CD4-positive, alpha-beta T cell (primary cell): ENCODE measurements at regions not wholly inside any gene's neighbourhood (a gene's known extent, or its start where the extent isn't known, plus 50 kb on each side); places are given as distances from the start of the nearest gene placed in this dataset.

Source experiments
- ATAC-seq: fragments of 200-7000 bp; cut with Tn5 transposase; one replicate; pipeline ENCODE4 v1.10.0; 2022; ENCODE audit warnings: mild to moderate bottlenecking; ENCODE audit not compliant: poor library complexity
- CTCF ChIA-PET: fragments of 350-600 bp; sonication (Branson Sonifier 250); formaldehyde crosslinking; loops from one replicate; lab custom pipeline; 2021; ENCODE audit warnings: antibody characterized with exemption, inconsistent platforms; lab: Charles Lee
- POLR2A ChIA-PET: fragments of 350-600 bp; sonication (Branson Sonifier 250); formaldehyde crosslinking; loops from one replicate; lab custom pipeline; 2021; ENCODE audit warnings: antibody characterized with exemption, inconsistent platforms; lab: Charles Lee
- DNase-seq, 14 experiments: peaks; one replicate each; pipeline ENCODE4 v3.0.0-alpha.2; 2013 to 2020; ENCODE audit warnings: mixed read lengths in 2 of 14
- H3K27ac ChIP-seq, 2 donors: one replicate each; pipeline versions ENCODE4 v1.5.1 to v1.7.0; 2013; ENCODE audit warnings: low read length in 2 of 2, low read depth in 1 of 2, mild to moderate bottlenecking in 1 of 2
- H3K27me3 ChIP-seq, 2 experiments: 1 replicate in 1 of 2; 2 replicates in 1 of 2; pipeline versions ENCODE4 v1.6.1 to v1.7.0; 2013; ENCODE audit warnings: low read length in 2 of 2, control low read depth in 1 of 2, mild to moderate bottlenecking in 1 of 2, moderate library complexity in 1 of 2; ENCODE audit not compliant: insufficient read depth in 2 of 2, control insufficient read depth in 1 of 2
- H3K36me3 ChIP-seq: one replicate; pipeline ENCODE4 v1.6.1; 2013; ENCODE audit warnings: low read length, control low read depth; ENCODE audit not compliant: insufficient read depth
- H3K4me1 ChIP-seq: one replicate; pipeline ENCODE4 v1.6.1; 2013; ENCODE audit warnings: low read length, control low read depth; ENCODE audit not compliant: insufficient read depth
- H3K4me3 ChIP-seq: one replicate; pipeline ENCODE4 v1.5.1; 2013; ENCODE audit warnings: mild to moderate bottlenecking, low read length, moderate library complexity
- H3K9me3 ChIP-seq, 2 experiments: 1 replicate in 1 of 2; 2 replicates in 1 of 2; pipeline versions ENCODE4 v1.6.1 to v1.7.0; 2013; ENCODE audit warnings: low read length in 2 of 2, mild to moderate bottlenecking in 2 of 2, control low read depth in 1 of 2, moderate library complexity in 1 of 2; ENCODE audit not compliant: control insufficient read depth in 1 of 2, insufficient read depth in 1 of 2
- H3K27ac Mint-ChIP-seq: one replicate; pipeline ENCODE4 v1.8.0; 2020; ENCODE audit warnings: mixed read lengths
- H3K27me3 Mint-ChIP-seq: one replicate; pipeline ENCODE4 v1.8.0; 2021; ENCODE audit warnings: mixed read lengths
- H3K36me3 Mint-ChIP-seq: one replicate; pipeline ENCODE4 v1.8.0; 2021; ENCODE audit warnings: low read depth, mixed read lengths
- H3K4me1 Mint-ChIP-seq: one replicate; pipeline ENCODE4 v1.8.0; 2021; ENCODE audit warnings: low read depth, mixed read lengths
- H3K4me3 Mint-ChIP-seq: one replicate; pipeline ENCODE4 v1.8.0; 2020; ENCODE audit warnings: mild to moderate bottlenecking, mixed read lengths
- H3K9me3 Mint-ChIP-seq: one replicate; pipeline ENCODE4 v1.8.0; 2020; ENCODE audit warnings: mixed read lengths
- intact Hi-C, 2 experiments: fragments of 100-400 bp; cut with DNase I in 1 of 2; cut with micrococcal nuclease in 1 of 2; formaldehyde crosslinking; loops; one replicate each; pipeline versions ENCODE4 v1.15.1 to v1.9.0; 2023 to 2025; cut with DNase I, micrococcal nuclease
- TF ChIP-seq, protein P1 (sequence below): fragments of 200-600 bp; IDR thresholded peaks from one replicate; pipeline ENCODE4 v1.8.0; 2022; ENCODE audit warnings: antibody characterized with exemption, mild to moderate bottlenecking

DNA sequence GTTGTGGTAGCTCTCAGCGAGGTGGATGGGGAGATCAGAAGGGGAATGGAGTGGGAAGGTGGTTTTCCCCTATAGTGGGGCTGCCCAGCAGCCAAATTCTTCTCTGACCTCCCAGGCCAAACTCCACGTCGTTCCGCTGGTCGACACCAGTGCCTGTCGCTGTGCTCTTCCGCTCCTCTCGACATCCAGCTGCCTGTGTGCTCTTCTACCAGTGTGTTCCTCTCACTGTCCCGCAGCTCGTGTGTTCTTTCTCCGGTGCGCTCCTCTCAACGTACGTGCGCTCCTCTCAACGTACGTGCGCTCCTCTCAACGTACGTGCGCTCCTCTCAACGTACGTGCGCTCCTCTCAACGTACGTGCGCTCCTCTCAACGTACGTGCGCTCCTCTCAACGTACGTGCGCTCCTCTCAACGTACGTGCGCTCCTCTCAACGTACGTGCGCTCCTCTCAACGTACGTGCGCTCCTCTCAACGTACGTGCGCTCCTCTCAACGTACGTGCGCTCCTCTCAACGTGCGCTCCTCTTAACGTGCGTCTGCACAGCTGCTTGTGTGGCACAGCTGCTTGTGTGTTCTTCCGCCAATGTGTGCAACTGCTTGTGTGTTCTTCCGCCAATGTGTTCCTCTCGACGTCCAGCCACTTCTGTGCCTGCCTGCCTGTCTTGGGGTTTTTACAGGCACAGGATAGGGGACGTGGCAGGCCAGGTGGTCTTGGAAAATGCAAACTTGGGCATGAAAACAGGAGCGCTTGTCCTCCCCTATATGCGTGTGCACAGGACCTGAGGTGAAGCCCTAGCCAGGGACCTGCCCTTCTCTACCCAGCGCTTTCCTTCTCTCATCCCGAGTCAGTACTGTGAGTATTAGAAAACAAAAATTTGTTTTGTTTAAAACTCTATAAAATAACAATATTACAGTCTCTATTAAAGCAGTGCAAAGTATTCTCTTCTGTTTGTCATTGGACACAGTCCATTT is 991.1 kb downstream of the GBE1 start:
- Mint-ChIP-seq H3K4me3 (no peak overlapping the region), H3K36me3 (no peaks in the 10 kb centered on the region), H3K4me1 (no peaks in the 10 kb centered on the region), H3K27ac (no peak overlapping the region), H3K9me3 (peaks cover 4% of the 10 kb centered on the region), H3K27me3 (no peaks in the 10 kb centered on the region)
- DNase-seq = peak in 1 of 14 experiments; percentile 9
- ChIA-PET CTCF (no interaction called here), POLR2A (no interaction called here)
- H3K9me3 ChIP-seq = peaks cover 0 to 21% of the 10 kb centered on the region in 2 experiments
- TF ChIP-seq, protein P1, sequence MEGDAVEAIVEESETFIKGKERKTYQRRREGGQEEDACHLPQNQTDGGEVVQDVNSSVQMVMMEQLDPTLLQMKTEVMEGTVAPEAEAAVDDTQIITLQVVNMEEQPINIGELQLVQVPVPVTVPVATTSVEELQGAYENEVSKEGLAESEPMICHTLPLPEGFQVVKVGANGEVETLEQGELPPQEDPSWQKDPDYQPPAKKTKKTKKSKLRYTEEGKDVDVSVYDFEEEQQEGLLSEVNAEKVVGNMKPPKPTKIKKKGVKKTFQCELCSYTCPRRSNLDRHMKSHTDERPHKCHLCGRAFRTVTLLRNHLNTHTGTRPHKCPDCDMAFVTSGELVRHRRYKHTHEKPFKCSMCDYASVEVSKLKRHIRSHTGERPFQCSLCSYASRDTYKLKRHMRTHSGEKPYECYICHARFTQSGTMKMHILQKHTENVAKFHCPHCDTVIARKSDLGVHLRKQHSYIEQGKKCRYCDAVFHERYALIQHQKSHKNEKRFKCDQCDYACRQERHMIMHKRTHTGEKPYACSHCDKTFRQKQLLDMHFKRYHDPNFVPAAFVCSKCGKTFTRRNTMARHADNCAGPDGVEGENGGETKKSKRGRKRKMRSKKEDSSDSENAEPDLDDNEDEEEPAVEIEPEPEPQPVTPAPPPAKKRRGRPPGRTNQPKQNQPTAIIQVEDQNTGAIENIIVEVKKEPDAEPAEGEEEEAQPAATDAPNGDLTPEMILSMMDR = no peak
- no peak for ATAC-seq
- intact Hi-C loops = no loop called here
- H3K4me1 ChIP-seq = no peaks in the 10 kb centered on the region
- H3K4me3 ChIP-seq = no peak overlapping the region
- no peaks in the 10 kb centered on the region for H3K36me3 ChIP-seq
- H3K27me3 ChIP-seq = no peaks in the 10 kb centered on the region
- no peak overlapping the region for H3K27ac ChIP-seq

DNA sequence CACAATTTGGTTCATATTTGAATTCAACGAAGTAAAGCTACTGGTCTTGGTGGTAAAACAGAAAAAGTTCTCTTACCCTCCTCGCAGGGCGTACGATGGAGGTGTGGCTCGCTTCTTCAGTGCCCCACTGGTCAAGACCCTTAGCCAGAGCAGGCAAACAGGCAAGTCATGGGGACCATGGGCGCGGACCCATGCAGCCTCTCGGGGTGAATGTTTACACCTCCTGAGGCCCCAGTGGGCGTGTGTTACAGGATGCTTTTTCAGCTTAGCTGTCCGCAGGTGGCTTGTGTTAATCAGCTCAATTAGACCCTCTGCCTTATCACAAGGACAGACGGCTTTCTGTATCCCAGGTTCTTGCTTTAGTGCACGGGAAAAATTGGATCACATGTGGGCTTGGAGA is 991.8 kb downstream of the GBE1 start:
- H3K9me3 Mint-ChIP-seq = peaks cover 4% of the 10 kb centered on the region
- H3K27me3 ChIP-seq = no peaks in the 10 kb centered on the region
- no peaks in the 10 kb centered on the region for H3K4me1 Mint-ChIP-seq
- H3K4me3 Mint-ChIP-seq = no peak overlapping the region
- H3K27me3 Mint-ChIP-seq = no peaks in the 10 kb centered on the region
- no peak overlapping the region for H3K27ac Mint-ChIP-seq
- ATAC-seq (no peak), DNase-seq (no peak)
- H3K9me3 ChIP-seq = peaks cover 0 to 17% of the 10 kb centered on the region in 2 experiments
- H3K36me3 Mint-ChIP-seq = no peaks in the 10 kb centered on the region
- H3K4me3 ChIP-seq = no peak overlapping the region
- TF ChIP-seq, protein P1 = no peak
- no peaks in the 10 kb centered on the region for H3K4me1 ChIP-seq
- POLR2A ChIA-PET = no interaction called here
- H3K36me3 ChIP-seq = no peaks in the 10 kb centered on the region
- CTCF ChIA-PET = no interaction called here
- no peak overlapping the region for H3K27ac ChIP-seq
- intact Hi-C loops = no loop called here

DNA sequence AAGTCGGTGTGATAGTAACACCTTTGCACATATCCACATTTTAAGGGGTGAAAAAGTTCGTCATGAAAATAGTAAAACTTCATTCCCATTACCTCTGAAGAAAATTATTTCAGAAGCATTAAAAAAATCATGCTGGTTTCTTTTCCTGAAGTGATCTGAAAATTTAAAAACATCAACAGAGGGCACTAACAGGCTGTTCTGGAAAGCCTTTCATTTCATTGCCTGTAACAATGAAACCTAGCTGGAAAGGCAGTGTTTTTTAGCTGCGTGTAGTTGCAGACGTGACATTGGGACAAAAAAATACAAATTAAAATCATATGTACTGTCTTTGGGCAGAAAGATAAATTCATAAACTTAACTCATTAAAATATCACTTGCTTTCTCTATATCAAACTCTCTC is 993.8 kb downstream of the GBE1 start:
- DNase-seq (no peak), ATAC-seq (no peak)
- no peaks in the 10 kb centered on the region for H3K4me1 ChIP-seq
- TF ChIP-seq, protein P1 = no peak
- no peak overlapping the region for H3K4me3 ChIP-seq
- H3K27me3 Mint-ChIP-seq = no peaks in the 10 kb centered on the region
- H3K9me3 Mint-ChIP-seq = peaks cover 4% of the 10 kb centered on the region
- H3K27ac ChIP-seq = no peak overlapping the region
- intact Hi-C loops = no loop called here
- H3K27ac Mint-ChIP-seq = no peak overlapping the region
- ChIA-PET POLR2A (no interaction called here), CTCF (no interaction called here)
- H3K36me3 Mint-ChIP-seq = no peaks in the 10 kb centered on the region
- peaks cover 0 to 16% of the 10 kb centered on the region in 2 experiments for H3K9me3 ChIP-seq
- H3K27me3 ChIP-seq = no peaks in the 10 kb centered on the region
- H3K36me3 ChIP-seq = no peaks in the 10 kb centered on the region
- H3K4me3 Mint-ChIP-seq = no peak overlapping the region
- H3K4me1 Mint-ChIP-seq = no peaks in the 10 kb centered on the region
